Spleen (tissue), 11 donors: ENCODE measurements at regions not wholly inside any gene's neighbourhood (a gene's known extent, or its start where the extent isn't known, plus 50 kb on each side); places are given as distances from the start of the nearest gene placed in this dataset.

ENCODE experiments used
- DNase-seq: peaks from one replicate; pipeline ENCODE4 v3.0.0-alpha.2; 2020
- H3K27ac ChIP-seq, 8 donors: fragments of 200-600 bp; sonication (generic) in 7 of 8; 1 replicate in 4 of 8; 2 replicates in 4 of 8; pipeline versions ENCODE4 v1.5.0 to v1.8.0; 2016 to 2021; ENCODE audit warnings: inconsistent platforms in 4 of 8, mild to moderate bottlenecking in 4 of 8, moderate library complexity in 1 of 8
- H3K27me3 ChIP-seq, 7 donors: fragments of 200-600 bp; sonication (generic) in 6 of 7; replicated peaks in 1 of 7; 1 replicate in 4 of 7; 2 replicates in 3 of 7; pipeline versions ENCODE4 v1.5.0 to v1.8.0; 2016 to 2021; ENCODE audit warnings: inconsistent platforms in 3 of 7, mild to moderate bottlenecking in 1 of 7
- H3K36me3 ChIP-seq, 6 donors: fragments of 200-600 bp; sonication (generic) in 5 of 6; 1 replicate in 4 of 6; 2 replicates in 2 of 6; pipeline versions ENCODE4 v1.5.0 to v1.8.0; 2016 to 2021; ENCODE audit warnings: inconsistent platforms in 2 of 6
- H3K4me1 ChIP-seq, 6 donors: fragments of 200-600 bp; sonication (generic) in 5 of 6; 1 replicate in 3 of 6; 2 replicates in 3 of 6; pipeline versions ENCODE4 v1.5.0 to v1.8.0; 2016 to 2021; ENCODE audit warnings: inconsistent platforms in 3 of 6
- H3K4me3 ChIP-seq, 8 donors: fragments of 200-600 bp; sonication (generic) in 7 of 8; 1 replicate in 4 of 8; 2 replicates in 4 of 8; pipeline versions ENCODE4 v1.5.0 to v1.8.0; 2016 to 2021; ENCODE audit warnings: inconsistent platforms in 4 of 8, mild to moderate bottlenecking in 4 of 8, moderate library complexity in 2 of 8
- H3K9me3 ChIP-seq, 8 donors: fragments of 200-600 bp; sonication (generic) in 7 of 8; 1 replicate in 4 of 8; 2 replicates in 4 of 8; pipeline versions ENCODE4 v1.5.0 to v1.8.0; 2016 to 2021; ENCODE audit warnings: inconsistent platforms in 4 of 8
- POLR2A ChIP-seq, 3 donors: fragments of 450-650 bp; IDR thresholded peaks; one replicate each; pipeline ENCODE4 v1.5.1; 2017; ENCODE audit warnings: antibody characterized with exemption in 3 of 3, mild to moderate bottlenecking in 1 of 3
- POLR2AphosphoS5 ChIP-seq, 3 donors: sonication (generic); formaldehyde crosslinking; IDR thresholded peaks; one replicate each; pipeline ENCODE4 v1.5.1; 2017; ENCODE audit warnings: antibody characterized with exemption in 3 of 3
- WGBS, 5 donors: extraction: QIAGEN DNeasy Blood & Tissue Kit in 3 of 5; methylation state at CpG; one replicate each; pipeline versions ENCODE4 v1.1.5 to v1.1.7; 2013 to 2018; 5-methylcytosine and 5-hydroxymethylcytosine counted together
- intact Hi-C: fragments of 100-400 bp; cut with DNase I; formaldehyde crosslinking; loops from one replicate; pipeline ENCODE4 v1.15.0; 2023; ENCODE audit warnings: low total_unique reads
- TF ChIP-seq, protein P1 (sequence below), 11 experiments: fragments of 200-600 bp in 7 of 11; fragments of 450-650 bp in 4 of 11; sonication (generic) in 4 of 11; IDR thresholded peaks in 8 of 11; conservative IDR thresholded peaks in 3 of 11; 1 replicate in 7 of 11; 2 replicates in 4 of 11; pipeline versions ENCODE4 v1.4.0 to v1.8.0; 2016 to 2021; ENCODE audit warnings: antibody characterized with exemption in 11 of 11, inconsistent platforms in 4 of 11, mild to moderate bottlenecking in 1 of 11
- donor health status: healthy with polysubstance abuse.
- donor health status: DM: no; HTN: no; CAD: no; lungs with moderate emphysema.
- donor health status: DM: no; HTN: no; CAD: no.
- donor health status: Bipolar disorder and iron deficiency.
- donor health status: healthy.
- donor health status: DM: no; HTN: no; CAD: no.
- donor health status: DM: yes; HTN: yes; CAD: no.

DNA sequence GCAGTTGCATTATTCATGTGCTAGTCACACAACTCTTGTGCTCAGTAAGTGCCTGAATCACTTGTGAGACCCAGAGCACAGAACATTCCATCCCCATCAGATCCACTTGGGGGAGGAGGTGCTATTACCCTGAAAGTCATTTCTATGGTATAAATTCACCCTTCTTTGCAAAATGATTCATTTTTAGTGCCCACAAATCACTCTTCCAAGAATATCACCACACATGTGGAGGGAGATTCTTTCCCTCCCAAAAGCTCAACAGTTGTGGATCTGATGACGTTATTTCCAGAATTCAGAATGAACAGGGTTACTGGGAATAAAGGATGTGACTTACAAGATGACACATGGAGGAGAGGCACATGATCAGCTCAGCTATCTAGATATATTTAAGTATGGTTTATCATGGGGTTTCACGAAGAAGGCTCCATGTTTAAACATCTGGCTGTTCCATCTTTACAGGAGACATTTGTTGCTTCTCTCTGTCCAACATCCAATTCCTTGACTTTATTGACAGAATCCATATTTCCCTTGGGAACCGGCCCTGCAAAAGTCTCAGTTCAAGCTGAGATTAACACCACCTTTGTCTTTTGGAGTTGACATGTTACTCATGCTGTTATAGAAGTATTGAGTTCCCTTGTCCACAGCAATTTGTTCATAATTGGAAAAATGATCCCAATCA lies 214.2 kb upstream of the PROK2 start:
- TF ChIP-seq POLR2A (IDR thresholded peaks at IDR 0.05) (no peak), POLR2AphosphoS5 (IDR thresholded peaks at IDR 0.05) (no peak)
- TF ChIP-seq, protein P1, sequence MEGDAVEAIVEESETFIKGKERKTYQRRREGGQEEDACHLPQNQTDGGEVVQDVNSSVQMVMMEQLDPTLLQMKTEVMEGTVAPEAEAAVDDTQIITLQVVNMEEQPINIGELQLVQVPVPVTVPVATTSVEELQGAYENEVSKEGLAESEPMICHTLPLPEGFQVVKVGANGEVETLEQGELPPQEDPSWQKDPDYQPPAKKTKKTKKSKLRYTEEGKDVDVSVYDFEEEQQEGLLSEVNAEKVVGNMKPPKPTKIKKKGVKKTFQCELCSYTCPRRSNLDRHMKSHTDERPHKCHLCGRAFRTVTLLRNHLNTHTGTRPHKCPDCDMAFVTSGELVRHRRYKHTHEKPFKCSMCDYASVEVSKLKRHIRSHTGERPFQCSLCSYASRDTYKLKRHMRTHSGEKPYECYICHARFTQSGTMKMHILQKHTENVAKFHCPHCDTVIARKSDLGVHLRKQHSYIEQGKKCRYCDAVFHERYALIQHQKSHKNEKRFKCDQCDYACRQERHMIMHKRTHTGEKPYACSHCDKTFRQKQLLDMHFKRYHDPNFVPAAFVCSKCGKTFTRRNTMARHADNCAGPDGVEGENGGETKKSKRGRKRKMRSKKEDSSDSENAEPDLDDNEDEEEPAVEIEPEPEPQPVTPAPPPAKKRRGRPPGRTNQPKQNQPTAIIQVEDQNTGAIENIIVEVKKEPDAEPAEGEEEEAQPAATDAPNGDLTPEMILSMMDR (IDR thresholded peaks at IDR 0.05 in 8 of 11, conservative IDR thresholded peaks at IDR 0.05 in 3 of 11): no peak
- intact Hi-C loops: no loop called here
- no peak for DNase-seq
- H3K4me3 ChIP-seq: no peak overlapping the region
- no peaks in the 10 kb centered on the region for H3K9me3 ChIP-seq
- H3K4me1 ChIP-seq: peaks cover 0 to 8% (median 0%) of the 10 kb centered on the region in 6 donors
- H3K27me3 ChIP-seq: no peaks in the 10 kb centered on the region
- WGBS, 5 donors: 83 to 94% (median 88%) methylated on average over 3 of the region's 3 CpGs
- H3K36me3 ChIP-seq: no peaks in the 10 kb centered on the region
- H3K27ac ChIP-seq: no peak overlapping the region

DNA sequence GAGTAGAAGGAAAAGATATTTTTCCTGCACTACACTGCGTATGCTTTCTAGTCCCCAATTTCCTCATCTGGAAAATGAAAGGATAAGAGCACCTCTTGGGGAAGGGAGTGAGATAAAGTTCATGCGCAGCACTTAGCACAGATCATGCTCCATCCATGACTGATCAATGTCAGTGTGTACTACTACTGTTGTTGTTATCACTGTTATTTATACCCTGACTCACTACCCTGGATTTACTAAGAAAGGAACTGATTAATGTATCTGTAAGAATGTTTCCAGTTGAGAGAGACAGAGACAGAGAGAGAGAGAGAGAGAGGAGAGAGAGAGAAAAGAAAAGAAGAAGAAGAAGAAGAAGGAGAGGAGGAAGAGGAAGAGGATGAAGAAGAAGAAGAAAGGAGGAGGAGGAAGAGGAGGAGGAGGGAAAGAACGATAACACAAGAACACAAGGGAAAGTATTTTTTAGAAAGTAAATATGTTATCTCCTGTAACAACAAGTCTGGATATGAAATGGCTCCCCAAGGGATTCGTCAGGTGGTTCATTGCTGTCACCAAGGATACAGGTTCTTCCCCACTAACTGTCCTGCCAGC lies 212.2 kb upstream of the PROK2 start:
- H3K4me3 ChIP-seq: no peak overlapping the region
- H3K4me1 ChIP-seq: peaks cover 0 to 10% (median 0%) of the 10 kb centered on the region in 6 donors
- H3K9me3 ChIP-seq: no peaks in the 10 kb centered on the region
- intact Hi-C loops: no loop called here
- H3K27me3 ChIP-seq: no peaks in the 10 kb centered on the region
- TF ChIP-seq, protein P1 (IDR thresholded peaks at IDR 0.05 in 8 of 11, conservative IDR thresholded peaks at IDR 0.05 in 3 of 11): no peak
- no peak for TF ChIP-seq POLR2A (IDR thresholded peaks at IDR 0.05)
- no peak for TF ChIP-seq POLR2AphosphoS5 (IDR thresholded peaks at IDR 0.05)
- H3K27ac ChIP-seq: no peak overlapping the region
- H3K36me3 ChIP-seq: no peaks in the 10 kb centered on the region
- 73 to 86% (median 76%) methylated on average over 4 of the region's 4 CpGs for WGBS, 5 donors
- DNase-seq: no peak

DNA sequence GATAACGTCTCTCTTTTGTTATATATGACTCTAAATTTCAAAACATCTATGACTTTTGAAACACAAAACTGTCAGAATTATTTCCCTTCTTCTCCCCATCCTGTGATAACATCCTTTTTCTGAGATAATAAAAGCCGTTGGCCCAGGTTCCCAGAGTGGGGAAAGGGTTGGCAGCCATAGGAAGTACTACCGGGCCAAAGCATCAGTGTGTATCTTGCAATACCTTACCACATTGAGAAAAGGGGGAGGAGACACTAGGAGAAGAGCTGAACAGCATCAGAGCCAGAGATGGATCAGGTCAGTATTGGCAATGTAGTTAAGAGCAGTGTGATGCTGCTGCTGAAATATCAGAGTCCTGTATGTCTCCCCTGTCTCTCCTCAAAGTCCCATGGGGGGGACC lies 210.0 kb upstream of the PROK2 start:
- H3K36me3 ChIP-seq: no peaks in the 10 kb centered on the region
- 17 to 35% (median 27%) methylated on average over 3 of the region's 3 CpGs for WGBS, 5 donors
- intact Hi-C loops: no loop called here
- no peak overlapping the region for H3K4me3 ChIP-seq
- no peaks in the 10 kb centered on the region for H3K27me3 ChIP-seq
- peak overlapping the region in 1 of 8 donors; percentile 34 for H3K27ac ChIP-seq
- no peak for TF ChIP-seq POLR2A (IDR thresholded peaks at IDR 0.05)
- TF ChIP-seq, protein P1 (IDR thresholded peaks at IDR 0.05 in 8 of 11, conservative IDR thresholded peaks at IDR 0.05 in 3 of 11): no peak
- no peak for TF ChIP-seq POLR2AphosphoS5 (IDR thresholded peaks at IDR 0.05)
- peaks cover 0 to 11% (median 4%) of the 10 kb centered on the region in 8 donors for H3K9me3 ChIP-seq
- no peak for DNase-seq
- peaks cover 0 to 10% (median 0%) of the 10 kb centered on the region in 6 donors for H3K4me1 ChIP-seq

DNA sequence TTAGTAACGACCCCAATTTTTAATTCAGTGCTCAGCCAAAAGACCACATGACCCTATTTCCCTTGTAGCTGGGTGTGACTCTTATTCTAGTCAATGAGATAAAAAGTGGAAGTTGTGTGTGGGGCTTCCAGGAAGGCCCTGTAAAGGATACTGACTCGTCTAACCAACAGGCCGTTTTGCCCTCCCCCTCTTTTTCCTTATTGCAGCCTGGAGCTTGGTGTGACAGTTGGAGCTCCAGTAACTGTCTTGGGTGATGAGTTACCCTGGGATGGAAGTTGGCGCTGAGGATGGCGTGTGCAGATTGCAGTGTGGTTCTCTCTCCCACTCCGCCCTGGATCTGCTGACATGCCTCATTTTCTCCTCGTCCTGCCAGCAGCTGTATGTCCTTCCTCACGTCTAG lies 209.3 kb upstream of the PROK2 start:
- Histone ChIP-seq H3K4me3 (no peak overlapping the region), H3K27me3 (no peaks in the 10 kb centered on the region), H3K9me3 (peaks cover 0 to 11% (median 4%) of the 10 kb centered on the region in 8 donors), H3K4me1 (peaks cover 0 to 10% (median 0%) of the 10 kb centered on the region in 6 donors), H3K27ac (peak overlapping the region in 4 of 8 donors; percentile 16 to 50 (median 34)), H3K36me3 (no peaks in the 10 kb centered on the region)
- intact Hi-C loops: no loop called here
- TF ChIP-seq POLR2A (IDR thresholded peaks at IDR 0.05) (no peak), POLR2AphosphoS5 (IDR thresholded peaks at IDR 0.05) (no peak)
- TF ChIP-seq, protein P1 (IDR thresholded peaks at IDR 0.05 in 8 of 11, conservative IDR thresholded peaks at IDR 0.05 in 3 of 11): no peak
- WGBS, 5 donors: 47 to 69% (median 55%) methylated on average over 8 of the region's 8 CpGs
- no peak for DNase-seq
